Stimulated activated CD4-positive, alpha-beta T cell treated with anti-CD3 and anti-CD28 coated beads, TNF-alpha, amount 100 ng/mL, for 48 hours (primary cell): ENCODE measurements at regions not wholly inside any gene's neighbourhood (a gene's known extent, or its start where the extent isn't known, plus 50 kb on each side); places are given as distances from the start of the nearest gene placed in this dataset.

Source experiments
- DNase-seq, 3 donors: peaks; one replicate each; pipeline ENCODE4 v3.0.0-alpha.2; 2020; ENCODE audit warnings: low read depth in 3 of 3

DNA sequence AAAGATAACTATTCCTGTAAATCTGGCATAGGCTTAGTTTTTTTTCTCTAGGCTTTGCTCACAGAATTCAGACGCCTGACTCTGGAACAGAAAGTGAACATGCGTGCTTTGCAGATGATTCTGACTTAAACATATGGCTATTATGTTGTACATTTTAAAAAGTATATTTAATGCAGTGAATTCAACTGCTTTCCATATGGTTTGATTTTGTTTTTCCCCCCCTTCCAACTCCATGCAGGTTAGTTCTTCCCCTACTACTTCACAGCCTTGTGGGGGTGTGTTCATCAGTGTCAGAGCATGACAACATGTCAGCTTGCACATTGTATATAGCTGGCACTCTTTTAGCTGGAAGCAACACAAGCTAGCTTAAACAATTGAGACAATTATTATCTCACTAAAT is 226.8 kb downstream of the TMEM167A start:
- no peak for DNase-seq

DNA sequence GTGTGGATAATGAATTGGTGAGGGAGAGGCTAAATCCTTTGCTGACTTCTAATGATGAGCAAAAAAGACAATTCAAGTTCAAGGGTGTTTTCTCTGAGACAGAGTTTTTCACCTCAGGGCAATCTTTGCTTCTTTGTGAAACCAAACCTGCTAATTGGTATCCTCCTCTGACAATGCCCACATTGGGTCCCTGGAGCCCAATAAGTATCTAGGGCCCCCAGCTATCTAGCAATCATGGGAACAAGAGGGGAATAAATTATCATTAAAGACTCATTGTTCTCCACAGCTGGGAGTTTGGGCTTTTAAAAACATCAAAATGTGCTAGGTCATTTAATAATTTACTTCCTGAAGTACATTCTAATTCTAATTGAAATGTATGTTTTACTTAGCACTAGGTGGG is 227.3 kb downstream of the TMEM167A start:
- no peak for DNase-seq

DNA sequence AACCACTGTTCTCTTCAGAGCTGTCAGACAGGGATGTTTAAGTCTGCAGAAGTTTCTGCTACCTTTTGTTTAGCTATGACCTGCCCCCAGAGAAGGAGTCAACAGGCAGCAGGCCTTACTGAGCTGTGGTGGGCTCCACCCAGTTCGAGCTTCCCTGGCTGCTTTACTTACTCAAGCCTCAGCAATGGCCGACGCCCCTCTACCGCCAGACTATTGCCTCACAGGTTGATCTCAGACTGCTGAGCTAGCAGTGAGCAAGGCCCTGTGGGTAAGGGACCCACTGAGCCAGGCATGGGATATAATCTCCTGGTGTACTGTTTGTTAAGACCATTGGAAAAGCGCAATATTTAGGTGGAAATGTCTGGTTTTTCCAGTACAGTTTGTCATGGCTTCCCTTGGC is 229.6 kb downstream of the TMEM167A start:
- DNase-seq: no peak

DNA sequence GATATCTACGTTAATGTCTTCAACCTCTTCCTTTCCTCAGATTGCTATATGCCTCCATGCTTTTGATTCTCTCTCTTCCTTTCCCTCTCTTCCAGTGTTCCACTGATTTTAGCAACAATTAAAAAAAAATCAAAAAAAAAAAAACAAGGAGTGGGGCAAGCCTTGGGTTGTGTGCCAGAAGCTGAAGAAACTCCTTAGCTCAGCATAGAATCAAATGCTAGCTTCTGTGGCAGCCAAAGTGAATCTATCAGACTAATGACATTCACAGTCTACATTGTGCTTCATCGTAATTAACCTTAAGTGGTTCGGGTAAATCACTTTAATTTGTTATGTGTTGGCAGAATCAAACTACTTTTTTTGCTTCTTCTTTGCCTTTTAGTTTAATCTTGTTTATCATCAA is 237.3 kb downstream of the TMEM167A start:
- no peak for DNase-seq

DNA sequence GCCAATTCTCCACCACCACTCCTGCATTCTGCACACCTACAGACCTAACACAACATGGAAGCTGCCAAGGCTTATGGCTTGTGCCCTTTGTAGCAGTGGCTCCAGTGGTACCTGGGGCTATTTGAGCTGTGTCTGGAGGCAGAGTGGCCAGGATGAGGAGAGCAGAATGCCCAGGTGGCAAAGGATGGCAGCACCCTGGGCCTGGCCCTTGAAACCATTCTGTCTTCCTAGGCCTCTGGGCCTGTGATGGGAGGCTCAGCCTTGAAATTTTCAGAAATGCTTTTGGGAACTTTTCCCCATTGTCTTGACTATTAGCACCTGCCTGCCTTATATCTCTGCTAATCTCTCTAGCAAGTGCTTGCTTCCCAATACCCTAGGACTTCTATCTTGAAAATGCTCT is 241.7 kb downstream of the TMEM167A start:
- DNase-seq: no peak

DNA sequence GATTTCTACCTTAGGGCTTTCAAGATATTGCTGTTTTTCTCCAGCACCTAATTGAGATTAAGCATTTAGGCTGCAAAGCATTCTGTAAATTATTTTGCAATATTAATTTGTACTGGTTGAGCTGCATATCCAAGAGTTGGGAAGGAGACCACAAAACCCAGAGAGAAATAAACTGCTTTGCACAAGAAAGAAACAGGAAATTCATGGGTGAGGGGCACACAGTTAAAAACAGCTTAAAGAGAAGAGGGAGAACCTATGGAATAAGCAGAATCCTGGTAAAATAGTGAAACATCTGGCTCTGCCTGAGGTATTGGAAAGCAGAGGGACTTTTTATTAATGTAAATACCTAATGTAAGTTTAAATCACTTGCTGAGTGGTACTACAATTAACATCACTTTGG is 243.0 kb downstream of the TMEM167A start:
- no peak for DNase-seq

DNA sequence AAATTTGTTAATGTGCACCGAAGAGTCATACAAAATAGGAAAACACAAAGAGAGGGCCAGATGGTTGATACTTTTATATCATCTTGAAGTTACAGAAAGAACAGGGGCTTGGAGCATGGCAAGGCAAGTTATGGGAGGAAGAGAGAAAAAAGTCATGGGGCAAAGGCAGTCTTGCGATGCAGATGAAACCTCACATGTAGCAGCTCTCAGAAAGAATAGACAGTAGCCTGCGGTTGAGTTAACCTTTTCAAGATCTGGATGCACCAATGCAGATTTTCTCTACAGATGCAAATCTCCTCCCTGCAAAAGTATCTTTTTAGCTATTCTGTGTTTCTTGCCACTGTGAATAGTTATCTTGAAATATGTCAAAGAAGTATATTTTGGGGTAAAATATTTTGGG is 243.9 kb downstream of the TMEM167A start:
- DNase-seq: no peak

DNA sequence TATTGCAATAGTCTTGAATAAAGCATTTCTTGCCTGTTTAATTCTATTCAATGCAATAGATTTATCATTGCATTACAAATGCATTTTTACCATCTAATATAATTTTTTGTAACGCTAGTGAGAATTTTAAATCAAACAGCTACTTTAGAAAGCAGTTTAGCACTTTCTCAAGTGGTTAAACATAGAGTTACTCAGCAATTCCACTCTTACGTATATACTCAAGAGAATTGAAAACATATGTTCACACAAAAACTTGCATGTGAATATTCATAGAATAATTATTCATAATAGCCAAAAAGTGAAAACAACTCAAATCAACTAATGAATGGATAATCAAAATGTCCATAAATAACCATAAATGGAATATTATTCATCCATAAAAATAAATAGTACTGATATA is 244.7 kb downstream of the TMEM167A start:
- DNase-seq: no peak

DNA sequence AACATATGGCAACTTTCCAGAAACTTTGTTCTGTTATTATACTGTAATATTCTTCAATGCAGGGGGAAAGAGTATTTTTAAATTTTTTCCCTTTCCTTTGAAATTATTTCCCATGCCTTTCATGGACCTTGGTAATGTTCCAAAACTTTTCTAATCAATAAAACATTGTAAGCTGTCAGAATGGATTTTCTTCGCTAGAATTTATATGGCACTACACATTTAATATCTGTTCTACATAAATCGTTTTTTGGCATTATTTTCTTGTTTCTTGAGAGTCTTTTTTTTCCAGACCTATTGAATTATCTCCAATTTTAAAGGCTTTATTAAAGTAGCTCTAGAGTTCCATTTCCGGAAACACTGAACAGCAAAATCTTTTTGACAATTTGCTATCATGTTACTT is 249.0 kb downstream of the TMEM167A start:
- no peak for DNase-seq

DNA sequence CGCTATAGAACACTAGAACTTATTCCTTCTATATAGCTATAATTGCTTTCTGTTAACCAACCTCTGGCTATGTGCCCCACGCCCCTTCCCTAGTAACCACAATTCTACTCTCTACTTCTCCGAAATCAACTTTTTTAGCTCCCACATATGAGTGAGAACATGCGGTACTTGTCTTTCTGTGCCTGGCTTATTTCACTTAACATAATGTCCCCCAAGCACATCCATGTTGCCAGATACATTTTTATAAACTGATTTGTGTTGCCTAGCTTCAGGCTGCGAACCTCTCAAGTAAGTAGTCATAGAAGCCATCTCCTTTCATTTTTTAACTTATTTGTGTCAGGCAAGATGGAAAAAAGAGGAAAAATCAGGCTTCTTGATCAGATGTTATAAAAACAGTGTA is 249.5 kb downstream of the TMEM167A start:
- no peak for DNase-seq

DNA sequence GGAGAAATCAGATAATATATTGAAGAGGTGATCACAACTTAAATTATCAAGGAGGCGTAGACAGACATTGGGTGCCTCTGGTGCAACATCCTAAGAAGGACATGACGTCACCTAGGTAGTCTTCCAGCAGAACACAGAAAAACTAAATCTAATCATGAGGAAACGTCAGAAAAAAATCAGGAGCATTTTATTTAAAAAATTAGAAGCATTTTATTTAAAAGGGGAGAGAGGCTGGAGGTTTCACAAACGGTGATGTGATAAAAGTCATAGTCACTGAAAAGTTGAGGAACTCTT is 254.6 kb downstream of the TMEM167A start:
- no peak for DNase-seq

DNA sequence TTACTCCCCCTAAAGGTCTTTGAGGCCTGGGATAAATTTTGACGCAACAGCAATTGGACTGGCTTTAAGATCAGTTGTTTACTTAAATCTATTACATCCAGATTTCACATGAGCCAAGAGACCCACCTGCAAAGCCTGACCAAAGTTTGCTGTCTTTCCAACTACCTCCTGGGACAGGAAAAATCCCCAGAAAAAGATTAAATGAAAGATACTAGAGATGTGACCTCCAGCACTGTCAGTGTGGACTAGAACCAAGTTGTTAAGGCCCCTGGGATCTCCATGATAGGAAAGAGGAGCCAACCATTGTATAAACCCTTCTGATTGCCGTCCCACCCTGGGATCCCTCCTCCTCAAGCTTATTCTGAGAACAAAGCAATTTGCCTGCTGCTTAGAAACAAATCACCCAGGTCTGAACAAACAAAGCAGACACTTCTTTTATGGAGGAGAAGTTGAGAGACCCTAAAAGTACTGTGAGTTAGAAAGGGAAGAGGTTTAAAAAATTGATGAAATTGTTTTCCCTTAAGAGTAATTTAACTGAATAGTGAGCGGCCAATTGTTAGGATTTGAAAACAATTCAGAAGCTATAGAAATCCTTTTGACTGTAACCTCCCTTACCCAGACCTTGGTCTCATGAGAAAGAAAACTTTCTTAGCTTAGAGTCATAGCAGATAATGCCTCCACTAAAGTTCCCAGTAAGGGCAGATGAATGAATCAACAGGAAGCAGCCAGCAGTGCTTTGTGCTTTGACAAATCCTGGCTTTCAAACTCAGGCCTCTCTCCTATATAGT is 255.2 kb downstream of the TMEM167A start:
- no peak for DNase-seq

DNA sequence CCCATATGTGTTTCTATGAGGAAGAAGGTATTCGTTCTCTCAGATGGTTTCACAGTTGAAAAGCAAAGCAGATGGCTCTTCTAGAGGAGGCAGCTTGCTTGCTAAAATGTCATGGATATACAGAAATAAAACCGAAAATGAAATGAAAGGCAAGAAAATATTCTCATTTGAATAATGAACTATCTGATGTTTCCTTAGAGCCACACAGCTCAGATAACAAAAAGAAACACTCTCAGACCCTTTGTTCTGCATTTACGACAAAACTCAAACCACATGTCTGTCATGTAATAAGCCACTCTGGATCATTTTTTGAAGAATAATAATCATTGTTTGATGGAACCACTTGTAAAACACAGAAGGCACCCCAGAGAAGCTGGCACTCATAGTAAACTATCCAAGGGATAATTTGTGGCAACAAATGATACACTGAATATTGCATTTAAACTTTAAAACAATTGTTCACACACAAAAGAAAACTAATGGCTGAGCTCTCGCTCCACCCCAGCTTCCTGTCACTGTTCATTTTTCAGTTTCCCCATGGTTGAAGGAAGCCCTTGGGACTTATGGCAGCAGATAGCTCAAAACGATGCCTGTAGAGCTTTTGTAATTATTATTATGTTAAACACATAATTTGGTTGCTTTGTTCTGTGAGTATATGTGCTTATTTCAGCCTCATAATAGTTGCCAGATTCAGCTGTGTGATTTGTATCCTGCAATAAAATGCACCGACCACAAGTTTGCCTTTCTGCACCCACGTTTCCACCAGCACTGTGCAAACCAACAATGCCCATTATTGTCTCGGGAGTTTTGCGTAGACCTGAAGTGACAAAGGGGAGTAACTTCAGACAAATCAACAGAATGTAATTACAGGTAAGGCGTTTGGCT is 256.0 kb downstream of the TMEM167A start:
- no peak for DNase-seq

DNA sequence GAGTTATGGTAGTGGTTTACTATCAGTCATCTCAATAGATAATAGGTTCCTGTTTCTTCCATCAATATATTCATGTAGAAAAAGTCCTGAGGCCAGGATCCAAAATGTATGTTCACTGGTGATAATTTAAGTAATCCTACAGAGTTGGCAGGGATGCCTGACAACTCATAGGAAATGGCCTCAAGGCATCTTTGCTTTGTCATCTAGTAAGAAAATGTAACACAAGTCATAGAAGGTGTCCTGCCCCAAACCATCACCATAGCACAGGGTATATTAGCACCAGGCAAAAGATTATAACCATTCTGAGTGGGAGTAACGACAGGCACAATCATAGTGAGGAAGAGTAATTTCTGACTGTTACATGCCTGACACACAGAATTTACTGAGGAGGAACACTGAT is 257.0 kb downstream of the TMEM167A start:
- no peak for DNase-seq

DNA sequence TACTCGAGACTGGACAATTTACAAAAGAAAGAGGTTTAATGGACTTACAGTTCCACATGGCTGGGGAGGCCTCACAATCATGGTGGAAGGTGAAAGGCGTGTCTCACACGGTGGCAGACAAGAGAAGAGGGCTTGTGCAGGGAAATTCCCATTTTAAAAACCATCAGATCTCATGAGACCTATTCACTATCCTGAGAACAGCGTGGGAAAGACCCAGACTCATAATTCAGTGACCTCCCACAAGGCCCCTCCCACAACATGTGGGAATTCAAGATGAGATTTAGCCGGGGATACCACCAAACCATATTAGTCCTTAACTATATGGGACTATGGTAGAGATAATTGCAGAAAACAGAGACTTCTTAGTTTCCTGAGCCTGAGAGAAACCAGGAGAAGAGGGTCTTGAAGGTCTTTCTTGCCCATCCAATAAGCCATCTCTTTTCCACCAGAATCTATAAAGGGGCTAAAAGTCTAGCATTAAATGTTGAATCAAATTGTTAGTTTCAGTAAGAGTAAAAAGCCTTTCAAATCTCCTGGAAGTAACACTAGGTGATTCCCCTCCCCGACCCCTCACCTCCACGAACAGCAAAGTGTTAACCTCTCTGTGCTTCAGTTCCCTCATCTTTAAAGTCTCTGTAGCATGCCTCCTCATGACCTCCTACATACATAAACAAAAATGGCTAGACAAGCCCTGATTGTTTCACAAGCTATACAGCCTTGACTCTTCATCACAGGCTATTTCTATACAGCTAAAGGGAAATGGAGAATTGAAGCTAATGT is 259.1 kb downstream of the TMEM167A start:
- DNase-seq: no peak

DNA sequence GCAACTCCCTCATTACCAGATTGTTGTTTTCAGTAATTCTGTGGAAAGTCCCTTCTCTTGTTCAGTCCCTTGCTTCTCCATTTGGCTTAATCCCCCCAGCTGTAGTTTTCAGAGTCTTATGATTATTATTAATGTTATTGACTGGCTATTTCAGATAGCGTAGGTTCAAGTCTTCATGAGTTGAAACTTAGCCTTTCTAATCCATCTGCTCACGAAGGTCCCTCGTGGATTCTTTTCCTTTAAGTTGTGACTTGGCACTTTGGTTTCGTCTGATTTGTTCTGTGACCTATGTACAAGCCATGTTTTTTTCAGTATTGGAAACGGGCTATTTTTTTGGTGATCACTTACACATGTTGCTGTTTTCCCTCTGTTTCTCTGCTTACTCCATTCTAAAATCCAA is 260.3 kb downstream of the TMEM167A start:
- DNase-seq: no peak

DNA sequence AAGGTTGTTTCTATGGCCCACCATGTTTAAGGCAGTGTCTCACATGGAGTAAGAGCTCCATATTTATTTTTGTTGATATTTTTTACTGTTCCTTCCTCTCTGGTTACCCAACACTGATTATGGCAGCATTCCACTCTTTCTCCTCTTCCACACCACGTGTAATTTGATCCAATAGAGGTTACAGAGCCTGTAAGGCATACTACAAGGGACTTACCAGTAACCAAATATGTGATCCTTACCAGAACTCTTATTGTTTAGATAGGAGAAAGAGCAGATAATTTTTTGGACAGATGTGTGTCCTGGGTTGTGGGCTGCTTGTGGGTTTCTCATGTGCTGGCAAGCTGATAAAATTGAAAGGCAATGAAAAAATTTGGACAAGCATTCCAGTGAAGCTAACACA is 261.3 kb downstream of the TMEM167A start:
- no peak for DNase-seq

DNA sequence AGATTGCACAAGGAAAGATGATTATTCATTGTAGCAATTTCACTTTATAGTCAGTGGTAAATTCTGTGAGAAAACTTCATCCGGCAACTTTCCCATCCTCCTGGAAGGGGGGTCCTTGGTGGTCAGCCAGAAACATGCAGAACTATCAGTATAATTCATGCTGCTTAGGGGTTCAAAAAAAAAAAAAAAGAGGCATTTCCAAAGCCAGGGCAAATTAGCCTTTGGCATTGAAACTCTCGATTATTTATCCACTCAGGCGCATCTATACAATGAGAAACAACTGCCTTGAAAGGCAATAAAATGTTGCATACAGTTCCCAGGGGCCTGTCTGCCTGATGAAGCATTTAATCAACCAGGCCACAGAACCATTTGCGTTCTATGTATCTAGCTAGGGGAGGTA is 263.3 kb downstream of the TMEM167A start:
- no peak for DNase-seq

DNA sequence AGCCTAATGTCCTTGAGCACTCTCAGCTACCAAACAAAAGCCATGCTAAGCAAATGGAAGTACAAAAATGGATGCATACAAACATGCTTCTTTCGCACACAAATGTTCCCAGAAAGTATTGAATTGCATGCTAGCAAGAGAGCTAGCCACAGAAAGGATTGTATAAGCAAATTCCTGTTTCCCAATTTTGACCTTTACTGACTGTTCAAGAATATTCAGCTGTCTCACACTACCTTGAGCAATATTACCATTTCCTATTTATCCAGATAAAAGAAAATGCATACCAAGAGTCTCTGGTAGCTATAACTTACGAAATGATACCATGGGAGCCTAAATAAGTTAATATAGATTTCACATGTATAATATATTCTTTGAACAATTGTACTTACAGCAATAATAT is 264.6 kb downstream of the TMEM167A start:
- DNase-seq: no peak

DNA sequence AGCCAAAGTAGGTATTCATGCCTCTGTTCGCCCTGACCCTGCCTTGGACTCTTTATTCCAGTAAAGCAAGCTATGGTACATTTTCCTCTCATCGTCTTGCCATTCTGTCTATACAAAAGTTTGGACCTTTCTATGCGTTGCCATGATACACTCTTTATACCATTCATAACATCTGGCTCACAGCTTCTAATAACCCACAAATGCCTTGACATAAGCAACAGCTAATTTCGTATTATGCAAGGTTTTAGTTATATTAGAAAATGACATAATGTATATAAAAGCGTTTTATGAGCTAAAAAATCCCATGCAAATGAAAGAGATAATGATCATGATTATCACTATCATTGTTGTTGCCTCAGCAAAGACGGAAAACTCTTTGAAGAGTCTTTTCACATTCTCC is 265.7 kb downstream of the TMEM167A start:
- DNase-seq: no peak

DNA sequence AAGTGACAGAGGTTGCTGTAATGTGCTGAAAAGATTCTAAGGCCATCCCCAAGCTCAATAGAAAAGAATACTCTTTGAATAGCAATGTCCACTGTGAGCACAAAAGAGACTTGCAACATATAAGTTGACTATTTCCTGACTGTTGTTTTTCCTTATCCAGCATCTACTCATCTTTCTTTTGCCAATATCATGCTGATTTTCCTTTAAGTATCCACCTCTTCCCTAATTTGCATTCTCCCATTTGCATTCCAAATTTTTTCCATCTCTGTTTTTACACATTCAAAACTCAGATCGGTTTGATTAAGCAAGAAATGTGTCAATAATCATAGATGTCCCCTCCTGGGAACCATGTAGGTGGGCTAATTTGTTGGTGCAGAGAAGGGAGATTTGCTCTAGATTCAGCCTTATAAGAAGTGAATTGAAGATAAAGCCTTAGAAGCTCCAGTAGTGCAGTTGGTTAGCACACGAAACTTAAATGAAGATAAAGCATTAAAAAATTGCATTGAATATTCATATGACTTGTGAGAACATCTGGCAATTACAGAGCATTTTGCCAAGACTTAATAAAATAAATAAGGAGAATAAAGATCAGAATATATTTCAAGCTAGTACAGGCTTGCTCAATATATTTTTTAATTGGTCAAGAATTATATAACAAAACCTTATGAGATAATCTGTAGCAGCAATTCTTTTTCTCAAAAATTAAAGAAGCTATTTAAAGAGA is 267.6 kb downstream of the TMEM167A start:
- DNase-seq: no peak

DNA sequence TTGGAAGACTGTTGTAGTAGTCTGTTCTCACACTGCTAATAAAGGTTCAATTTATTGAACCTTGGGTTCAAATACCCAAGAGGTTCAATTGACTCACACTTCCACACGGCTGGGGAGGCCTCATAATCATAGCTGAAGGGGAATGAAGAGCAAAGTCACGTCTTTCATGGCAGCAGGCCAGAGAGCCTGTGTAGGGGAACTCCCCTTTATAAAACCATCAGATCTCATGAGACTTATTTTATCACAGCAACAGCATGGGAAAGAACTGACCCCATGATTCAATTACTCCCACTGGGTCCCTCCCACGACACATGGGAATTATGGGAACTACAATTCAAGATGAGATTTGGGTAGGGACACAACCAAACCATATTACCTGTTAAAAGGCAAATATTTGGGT is 268.2 kb downstream of the TMEM167A start:
- DNase-seq: no peak
